ENCODE measurements at regions not wholly inside any gene's neighbourhood (a gene's known extent, or its start where the extent isn't known, plus 50 kb on each side); places are given as distances from the start of the nearest gene placed in this dataset.
"Not testable (repeated sequence)": the region's sequence is repeated elsewhere in the genome, so short reads cannot be mapped to it uniquely, and the experiment has no call there.

GRCh38 chr3:153506686-153507085 lies 344.7 kb downstream of the RAP2B start:
- TF ChIP-seq CTCF (conservative IDR thresholded peaks at IDR 0.05; ENCODE audit: low read length); EZH2phosphoT487 (IDR thresholded peaks at IDR 0.05; ENCODE audit: borderline replicate concordance): not testable (repeated sequence)
